Gastroesophageal sphincter (tissue), 4 donors: ENCODE measurements at regions not wholly inside any gene's neighbourhood (a gene's known extent, or its start where the extent isn't known, plus 50 kb on each side); places are given as distances from the start of the nearest gene placed in this dataset.

ENCODE experiments used
- ATAC-seq: fragments of 150-250 bp; one replicate; pipeline ENCODE4 v1.9.1; 2016; ENCODE audit warnings: mild to moderate bottlenecking, moderate library complexity
- H3K27ac ChIP-seq, 4 donors: fragments of 200-600 bp; sonication (generic) in 3 of 4; 1 replicate in 3 of 4; 2 replicates in 1 of 4; pipeline ENCODE4 v1.5.1; 2016 to 2019
- H3K27me3 ChIP-seq: fragments of 200-600 bp; sonication (generic); one replicate; pipeline ENCODE4 v1.5.1; 2019
- H3K36me3 ChIP-seq, 2 donors: fragments of 200-600 bp; sonication (generic); one replicate each; pipeline ENCODE4 v1.5.1; 2019; ENCODE audit warnings: control low read depth in 1 of 2
- H3K4me1 ChIP-seq, 3 donors: fragments of 200-600 bp; sonication (generic); 1 replicate in 2 of 3; 2 replicates in 1 of 3; pipeline ENCODE4 v1.5.1; 2016 to 2019; ENCODE audit warnings: control low read depth in 2 of 3
- H3K4me3 ChIP-seq, 2 donors: fragments of 200-600 bp; sonication (generic); one replicate each; pipeline ENCODE4 v1.5.1; 2019; ENCODE audit warnings: mild to moderate bottlenecking in 1 of 2, moderate library complexity in 1 of 2
- H3K9me3 ChIP-seq, 3 donors: fragments of 200-600 bp; sonication (generic); one replicate each; pipeline ENCODE4 v1.5.1; 2017 to 2019; ENCODE audit warnings: control low read depth in 2 of 3
- CTCF ChIP-seq, 4 experiments: fragments of 200-600 bp in 2 of 4; fragments of 450-650 bp in 2 of 4; sonication (generic) in 1 of 4; IDR thresholded peaks; one replicate each; pipeline ENCODE4 v1.5.1; 2017 to 2019; ENCODE audit warnings: antibody characterized with exemption in 4 of 4, mild to moderate bottlenecking in 2 of 4, moderate library complexity in 2 of 4
- EP300 ChIP-seq: sonication (generic); formaldehyde crosslinking; IDR thresholded peaks from one replicate; pipeline ENCODE4 v1.6.1; 2017; ENCODE audit warnings: antibody characterized with exemption, mild to moderate bottlenecking
- POLR2A ChIP-seq, 2 donors: fragments of 450-650 bp; IDR thresholded peaks; one replicate each; pipeline ENCODE4 v1.6.1; 2017; ENCODE audit warnings: antibody characterized with exemption in 2 of 2, mild to moderate bottlenecking in 2 of 2, moderate library complexity in 1 of 2
- POLR2AphosphoS5 ChIP-seq: sonication (generic); formaldehyde crosslinking; IDR thresholded peaks from one replicate; pipeline ENCODE4 v1.6.1; 2017; ENCODE audit warnings: antibody characterized with exemption
- WGBS, 2 donors: methylation state at CpG; one replicate each; pipeline ENCODE4 v1.1.5; 2018; ENCODE audit warnings: low coverage in 1 of 2; 5-methylcytosine and 5-hydroxymethylcytosine counted together

- H3K36me3 ChIP-seq, result no peaks in the 10 kb centered on the region
- no peak for ATAC-seq
- peaks cover 63% of the 10 kb centered on the region for H3K27me3 ChIP-seq
- TF ChIP-seq POLR2AphosphoS5 (no peak), CTCF (IDR thresholded peaks at IDR 0.05) (no peak), EP300 (no peak), POLR2A (IDR thresholded peaks at IDR 0.05) (no peak)
- no peaks in the 10 kb centered on the region for H3K9me3 ChIP-seq
- H3K4me1 ChIP-seq, result peaks cover 0 to 6% (median 0%) of the 10 kb centered on the region in 3 donors
- H3K4me3 ChIP-seq, result no peak overlapping the region
- WGBS, 2 donors, result 77% methylated on average over 4 of the region's 31 CpGs; no CpG with 5 or more reads in 1 of the 2 donors
- no peak overlapping the region for H3K27ac ChIP-seq
Measured at GRCh38 chr12:131378861-131379665, 331.8 kb upstream of the SFSWAP start.

- no peak overlapping the region for H3K4me3 ChIP-seq
- WGBS, 2 donors, result 6 to 15% methylated on average over 3 to 4 of the region's 12 CpGs
- H3K36me3 ChIP-seq, result no peaks in the 10 kb centered on the region
- H3K9me3 ChIP-seq, result no peaks in the 10 kb centered on the region
- ATAC-seq, result no peak
- TF ChIP-seq EP300 (no peak), POLR2AphosphoS5 (no peak), CTCF (IDR thresholded peaks at IDR 0.05) (no peak)
- no peak overlapping the region for H3K27ac ChIP-seq
- H3K27me3 ChIP-seq, result peaks cover 69% of the 10 kb centered on the region
- peaks cover 0 to 6% (median 0%) of the 10 kb centered on the region in 3 donors for H3K4me1 ChIP-seq
Measured at GRCh38 chr12:131379738-131380137, 331.2 kb upstream of the SFSWAP start.

GRCh38 chr12:131380220-131380964, 330.5 kb upstream of the SFSWAP start:
- ATAC-seq, result no peak
- peaks cover 0 to 6% (median 0%) of the 10 kb centered on the region in 3 donors for H3K4me1 ChIP-seq
- H3K4me3 ChIP-seq, result no peak overlapping the region
- peaks cover 76% of the 10 kb centered on the region for H3K27me3 ChIP-seq
- no peak overlapping the region for H3K27ac ChIP-seq
- H3K9me3 ChIP-seq, result no peaks in the 10 kb centered on the region
- WGBS, 2 donors, result 43 to 58% methylated on average over 12 to 13 of the region's 28 CpGs
- TF ChIP-seq CTCF (IDR thresholded peaks at IDR 0.05) (no peak), POLR2AphosphoS5 (no peak), EP300 (no peak), POLR2A (IDR thresholded peaks at IDR 0.05) (no peak)
- H3K36me3 ChIP-seq, result no peaks in the 10 kb centered on the region

GRCh38 chr12:131380965-131381705, 329.8 kb upstream of the SFSWAP start:
- H3K27ac ChIP-seq, result no peak overlapping the region
- H3K4me1 ChIP-seq, result peaks cover 0 to 6% (median 0%) of the 10 kb centered on the region in 3 donors
- no peaks in the 10 kb centered on the region for H3K36me3 ChIP-seq
- peaks cover 83% of the 10 kb centered on the region for H3K27me3 ChIP-seq
- no peak for TF ChIP-seq CTCF (IDR thresholded peaks at IDR 0.05)
- no peak for TF ChIP-seq EP300
- no peak for TF ChIP-seq POLR2A (IDR thresholded peaks at IDR 0.05)
- TF ChIP-seq POLR2AphosphoS5, result no peak
- ATAC-seq, result no peak
- WGBS, 2 donors, result 26 to 60% methylated on average over 1 to 10 of the region's 27 CpGs
- no peak overlapping the region for H3K4me3 ChIP-seq
- H3K9me3 ChIP-seq, result no peaks in the 10 kb centered on the region
